ENCODE measurements at regions not wholly inside any gene's neighbourhood (a gene's known extent, or its start where the extent isn't known, plus 50 kb on each side); places are given as distances from the start of the nearest gene placed in this dataset.
"Not testable (repeated sequence)": the region's sequence is repeated elsewhere in the genome, so short reads cannot be mapped to it uniquely, and the experiment has no call there.

DNA sequence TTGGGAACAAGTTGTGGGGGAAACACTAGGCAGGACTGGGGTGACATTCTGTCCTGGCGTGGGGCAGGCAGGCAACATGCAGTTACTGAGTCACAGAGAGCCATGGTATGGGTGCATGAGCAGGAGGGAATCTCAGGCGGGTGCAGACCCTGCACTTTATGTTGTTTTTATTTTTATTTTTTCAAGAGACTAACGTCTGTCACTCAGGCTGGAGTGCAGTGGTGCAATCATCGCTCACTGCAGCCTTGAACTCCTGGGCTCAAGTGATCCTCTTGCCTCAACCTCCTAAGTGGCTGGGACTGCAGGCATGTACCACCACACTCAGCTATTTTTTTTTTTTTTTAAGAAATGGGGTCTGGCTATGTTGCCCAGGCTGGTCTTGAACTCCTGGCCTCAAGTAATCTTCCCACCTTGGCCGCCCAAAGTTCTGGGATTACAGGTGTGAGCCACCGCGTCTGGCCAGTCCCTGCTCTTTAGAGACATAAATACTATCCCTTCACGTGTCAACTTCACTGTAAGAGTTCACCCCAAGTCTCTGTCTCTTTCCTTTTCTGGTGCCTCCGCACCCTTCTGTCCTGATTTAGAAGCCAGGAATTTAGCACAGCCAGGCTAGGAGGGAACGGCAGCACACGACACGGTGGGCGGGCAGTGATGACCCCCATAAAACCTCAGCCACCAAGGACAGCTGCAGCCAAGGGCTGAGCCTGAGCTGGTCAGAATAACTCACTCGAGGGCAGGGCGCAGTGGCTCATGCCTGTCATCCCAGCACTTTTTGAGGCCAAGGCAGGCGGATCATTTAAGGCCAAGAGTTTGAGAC is 72.8 kb upstream of the IQSEC1 start:
- Histone ChIP-seq H3K9me3 (replicated peaks) (no peaks in the 10 kb centered on the region), H3K4me3 (no peak overlapping the region), H3K36me3 (no peaks in the 10 kb centered on the region), H3K27me3 (no peaks in the 10 kb centered on the region), H3K4me1 (no peaks in the 10 kb centered on the region), H3K27ac (no peak overlapping the region)
- no peak for DNase-seq

DNA sequence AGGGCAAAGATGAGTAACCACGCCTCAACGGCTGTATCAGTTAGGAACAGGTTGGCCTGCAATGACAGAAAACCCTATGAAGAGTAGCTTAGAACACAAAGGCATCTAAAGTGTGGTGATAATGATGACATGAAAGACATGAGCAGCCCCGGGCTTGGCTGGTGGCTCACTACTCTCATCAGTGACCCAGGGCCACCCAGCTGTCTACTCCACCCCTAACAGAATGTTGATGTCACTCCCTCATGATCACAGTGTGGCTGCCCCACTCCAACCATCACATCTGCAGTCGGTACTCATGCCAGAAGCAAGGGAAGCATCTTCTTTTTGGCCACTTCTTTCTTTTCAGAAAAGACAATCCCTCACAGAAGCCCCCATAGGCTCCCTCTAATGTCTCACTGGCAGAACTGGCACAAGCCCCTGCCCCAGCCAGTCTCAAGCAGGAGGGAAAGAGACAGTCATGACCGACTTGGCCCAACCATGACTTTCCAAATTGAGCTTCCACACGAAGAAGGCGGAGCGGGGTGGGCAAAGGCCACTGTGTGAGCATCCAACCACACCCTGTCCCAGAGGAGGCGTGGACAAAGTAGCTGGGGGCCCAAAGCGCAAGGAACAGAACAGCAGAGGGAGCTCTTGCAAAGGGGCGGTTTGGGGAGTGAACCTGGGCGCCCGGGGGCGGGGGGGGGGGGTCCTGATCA is 72.0 kb upstream of the IQSEC1 start:
- H3K27ac ChIP-seq: no peak overlapping the region
- no peaks in the 10 kb centered on the region for H3K4me1 ChIP-seq
- DNase-seq: no peak
- H3K9me3 ChIP-seq (replicated peaks): no peaks in the 10 kb centered on the region
- H3K4me3 ChIP-seq: no peak overlapping the region
- H3K27me3 ChIP-seq: 0 out of 2 replicates have a peak, but pooled peaks cover 4% of the 10 kb centered on the region
- no peaks in the 10 kb centered on the region for H3K36me3 ChIP-seq

DNA sequence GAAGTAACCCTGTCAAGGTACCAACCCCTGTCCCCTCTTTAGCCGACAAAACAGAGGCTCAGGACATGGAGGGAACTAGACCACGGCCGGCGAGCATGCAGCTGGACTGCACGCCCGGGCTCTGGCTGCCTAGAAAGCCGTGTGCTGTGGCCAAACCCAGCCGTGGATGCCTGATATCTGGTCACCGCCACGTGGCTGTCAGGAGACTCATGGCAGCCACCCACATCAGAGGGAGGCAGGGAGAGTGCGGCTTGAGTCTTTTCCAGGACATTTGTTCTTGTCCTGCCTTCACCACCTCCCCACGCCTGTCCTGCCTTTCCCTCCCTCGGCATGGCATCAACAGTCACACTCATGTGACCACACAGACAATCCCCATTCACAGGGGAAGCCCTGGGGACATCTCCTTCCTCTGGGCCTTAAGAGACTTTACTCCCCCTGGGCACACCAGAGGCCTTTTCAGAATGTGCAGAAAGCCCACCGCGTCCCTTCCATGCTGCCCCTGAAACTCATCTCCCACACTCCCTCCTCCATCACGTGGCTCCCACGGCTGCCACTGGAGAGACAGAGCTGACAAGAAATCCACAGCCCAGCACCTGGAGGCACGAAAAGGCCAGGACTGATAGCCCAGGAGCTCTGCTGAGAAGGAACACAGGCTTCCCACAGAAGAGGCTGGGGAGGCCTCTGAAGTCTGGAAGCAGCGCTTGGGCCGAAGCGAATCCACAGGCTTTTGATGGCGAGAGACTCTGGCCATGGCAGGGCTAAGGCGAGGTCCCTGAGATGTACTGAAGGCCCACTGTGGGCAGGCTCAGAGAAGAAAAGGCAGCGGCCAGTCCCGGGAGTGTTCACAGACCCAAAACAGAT is 71.2 kb upstream of the IQSEC1 start:
- H3K36me3 ChIP-seq: no peaks in the 10 kb centered on the region
- no peak for DNase-seq
- 0 out of 2 replicates have a peak, but pooled peaks cover 5% of the 10 kb centered on the region for H3K27me3 ChIP-seq

DNA sequence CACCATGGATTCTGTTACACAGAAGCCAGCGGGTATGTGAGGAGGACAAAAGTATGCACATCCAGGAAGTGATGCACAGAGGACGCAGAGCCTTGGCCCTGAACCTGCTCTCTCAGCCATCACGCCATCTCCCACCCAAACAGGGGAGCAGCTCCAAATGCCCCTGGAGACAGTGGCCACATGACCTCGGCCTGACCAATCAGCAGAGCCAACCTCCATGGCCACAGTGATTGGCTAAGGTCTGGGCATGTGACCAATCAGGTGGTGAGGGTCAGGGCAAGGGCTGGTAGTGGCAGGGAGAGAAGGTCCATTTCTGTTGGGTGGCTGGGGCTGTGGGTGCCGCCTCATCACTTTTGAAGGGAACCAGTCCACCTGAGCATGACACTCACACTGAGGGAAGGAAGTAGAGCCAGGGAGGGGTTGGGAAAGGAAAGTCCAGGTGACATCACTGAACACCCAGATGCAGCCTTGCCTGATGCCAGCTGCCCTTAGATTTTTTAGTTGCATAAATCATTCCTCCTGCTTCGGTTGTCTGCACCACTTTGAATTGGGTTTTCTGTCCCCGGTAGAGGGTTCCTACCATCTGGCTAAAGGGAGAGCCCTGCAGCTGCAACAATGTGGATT is 70.3 kb upstream of the IQSEC1 start:
- no peak for DNase-seq
- no peak overlapping the region for H3K27ac ChIP-seq
- H3K4me3 ChIP-seq: no peak overlapping the region
- H3K27me3 ChIP-seq: 0 out of 2 replicates have a peak, but pooled peaks cover 5% of the 10 kb centered on the region
- H3K9me3 ChIP-seq (replicated peaks): no peaks in the 10 kb centered on the region
- no peaks in the 10 kb centered on the region for H3K4me1 ChIP-seq
- H3K36me3 ChIP-seq: no peaks in the 10 kb centered on the region

More for the DNA sequence above, 71.2 kb upstream of the IQSEC1 start:
- no peak overlapping the region for H3K27ac ChIP-seq
- no peak overlapping the region for H3K4me3 ChIP-seq
- H3K4me1 ChIP-seq: no peaks in the 10 kb centered on the region
- no peaks in the 10 kb centered on the region for H3K9me3 ChIP-seq (replicated peaks)

DNA sequence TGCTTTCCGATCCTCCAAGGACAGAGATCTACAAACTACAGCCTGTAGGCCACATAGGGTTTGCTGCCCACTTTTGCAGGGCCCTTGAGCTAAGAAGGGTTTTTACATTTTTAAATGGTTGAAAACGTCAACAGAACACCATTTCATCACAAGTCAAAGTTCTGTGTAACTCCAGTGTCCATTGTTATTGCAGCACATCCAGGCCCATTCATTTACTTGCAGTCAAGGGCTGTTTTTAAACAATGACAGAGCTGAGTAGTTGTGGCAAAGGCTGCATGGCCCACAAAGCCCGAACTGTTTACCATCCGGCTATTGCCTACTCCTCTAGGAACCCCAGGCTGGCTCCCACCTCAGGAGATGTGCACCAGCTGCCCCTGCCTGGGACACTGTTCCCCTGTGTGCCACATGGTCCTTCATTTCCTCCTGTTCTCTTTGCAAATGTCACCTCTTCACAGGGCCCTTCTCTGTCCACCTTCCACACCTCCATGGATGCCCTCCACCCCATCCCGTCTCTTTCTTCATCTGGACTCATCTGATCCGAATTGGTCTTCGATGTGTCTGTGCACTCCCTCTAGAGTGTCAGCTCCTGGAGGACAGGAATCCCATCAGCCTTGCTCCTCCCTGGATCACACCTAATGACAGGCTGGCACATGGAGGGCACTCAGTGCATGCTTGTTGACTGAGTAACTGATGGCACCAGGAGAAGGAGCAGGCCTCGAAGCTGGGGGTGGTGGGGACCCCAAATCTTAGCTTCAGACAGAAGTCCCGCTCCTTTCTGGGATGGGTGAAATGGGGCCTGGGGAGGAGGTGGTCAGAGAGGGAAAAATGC is 69.5 kb upstream of the IQSEC1 start:
- no peak for DNase-seq

DNA sequence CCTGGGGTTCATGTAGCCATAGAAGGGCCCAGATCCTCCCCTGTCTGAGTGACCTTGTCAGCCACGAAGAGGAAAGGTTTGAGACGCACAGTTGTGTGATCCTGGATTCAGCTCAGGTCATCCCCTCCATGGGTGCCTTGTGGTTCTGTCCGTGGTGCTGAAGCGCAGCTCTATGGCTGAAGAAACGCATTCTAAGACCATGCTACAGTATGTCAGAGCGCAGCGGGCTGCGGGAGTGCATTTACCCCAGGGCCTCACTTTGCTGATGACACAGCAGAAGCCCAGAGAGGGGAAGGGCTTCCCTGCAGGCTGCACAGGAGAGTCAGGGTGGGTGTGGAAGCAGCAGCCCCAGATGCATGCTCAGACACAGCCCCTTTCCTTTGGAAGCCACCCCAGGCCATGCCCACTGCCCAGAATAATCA is 68.8 kb upstream of the IQSEC1 start:
- DNase-seq: peak; percentile 60 to 71

More for the DNA sequence above, 69.5 kb upstream of the IQSEC1 start:
- H3K4me3 ChIP-seq: no peak overlapping the region
- peaks cover 10% of the 10 kb centered on the region; the same call in 1 of the 2 replicates for H3K27me3 ChIP-seq
- H3K27ac ChIP-seq: no peak overlapping the region
- no peaks in the 10 kb centered on the region for H3K4me1 ChIP-seq
- no peaks in the 10 kb centered on the region for H3K9me3 ChIP-seq (replicated peaks)
- H3K36me3 ChIP-seq: no peaks in the 10 kb centered on the region

DNA sequence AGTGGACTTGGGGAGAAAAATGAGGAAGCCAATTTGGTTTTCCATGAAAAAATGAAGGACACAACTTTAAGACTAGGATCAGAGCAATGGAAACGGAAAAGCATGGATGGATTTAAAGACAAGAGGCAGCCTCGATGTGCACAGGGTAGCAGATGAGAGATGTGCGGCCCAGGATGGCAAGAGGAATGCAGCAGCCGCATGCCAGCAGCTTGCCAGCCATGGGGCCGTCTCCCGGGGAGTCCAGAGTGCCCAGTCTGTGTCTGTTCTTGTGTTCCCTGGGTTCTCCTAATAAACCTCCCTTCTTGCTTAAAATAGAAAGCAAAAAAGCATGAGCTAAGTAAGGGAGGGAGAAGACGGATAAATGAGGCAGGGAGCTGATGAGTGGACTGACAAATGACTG is 68.0 kb upstream of the IQSEC1 start:
- H3K27me3 ChIP-seq: peaks cover 14% of the 10 kb centered on the region
- H3K9me3 ChIP-seq (replicated peaks): no peaks in the 10 kb centered on the region
- no peak for DNase-seq
- H3K27ac ChIP-seq: no peak overlapping the region
- no peaks in the 10 kb centered on the region for H3K36me3 ChIP-seq
- H3K4me3 ChIP-seq: no peak overlapping the region
- H3K4me1 ChIP-seq: no peaks in the 10 kb centered on the region

More for the DNA sequence above, 68.8 kb upstream of the IQSEC1 start:
- H3K4me1 ChIP-seq: no peaks in the 10 kb centered on the region
- no peak overlapping the region for H3K27ac ChIP-seq
- peaks cover 11% of the 10 kb centered on the region for H3K27me3 ChIP-seq
- no peaks in the 10 kb centered on the region for H3K9me3 ChIP-seq (replicated peaks)
- H3K4me3 ChIP-seq: no peak overlapping the region
- no peaks in the 10 kb centered on the region for H3K36me3 ChIP-seq

DNA sequence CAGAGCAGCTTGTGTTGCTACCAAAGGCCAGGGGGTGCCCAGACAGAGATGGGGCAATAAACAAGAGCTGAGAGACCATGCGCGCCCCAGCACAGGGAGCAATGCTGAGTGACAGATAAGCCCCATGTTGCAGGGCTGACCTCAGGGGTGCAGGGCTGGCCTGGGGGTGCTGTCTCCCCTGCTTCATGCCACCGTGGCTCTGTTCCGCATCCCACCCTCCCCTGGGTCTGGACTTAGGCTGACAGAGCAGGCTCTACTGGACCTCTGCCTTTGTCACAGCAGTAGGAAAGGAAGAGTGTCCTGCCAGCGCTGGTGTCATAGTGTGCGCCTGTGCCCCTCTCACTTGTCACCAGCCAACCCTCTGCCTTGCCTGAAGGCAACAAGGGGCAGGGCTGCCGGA is 67.4 kb upstream of the IQSEC1 start:
- no peak for DNase-seq
- Histone ChIP-seq H3K36me3 (no peaks in the 10 kb centered on the region), H3K27me3 (peaks cover 14% of the 10 kb centered on the region), H3K9me3 (replicated peaks) (no peaks in the 10 kb centered on the region), H3K4me3 (no peak overlapping the region), H3K4me1 (no peaks in the 10 kb centered on the region), H3K27ac (no peak overlapping the region)

DNA sequence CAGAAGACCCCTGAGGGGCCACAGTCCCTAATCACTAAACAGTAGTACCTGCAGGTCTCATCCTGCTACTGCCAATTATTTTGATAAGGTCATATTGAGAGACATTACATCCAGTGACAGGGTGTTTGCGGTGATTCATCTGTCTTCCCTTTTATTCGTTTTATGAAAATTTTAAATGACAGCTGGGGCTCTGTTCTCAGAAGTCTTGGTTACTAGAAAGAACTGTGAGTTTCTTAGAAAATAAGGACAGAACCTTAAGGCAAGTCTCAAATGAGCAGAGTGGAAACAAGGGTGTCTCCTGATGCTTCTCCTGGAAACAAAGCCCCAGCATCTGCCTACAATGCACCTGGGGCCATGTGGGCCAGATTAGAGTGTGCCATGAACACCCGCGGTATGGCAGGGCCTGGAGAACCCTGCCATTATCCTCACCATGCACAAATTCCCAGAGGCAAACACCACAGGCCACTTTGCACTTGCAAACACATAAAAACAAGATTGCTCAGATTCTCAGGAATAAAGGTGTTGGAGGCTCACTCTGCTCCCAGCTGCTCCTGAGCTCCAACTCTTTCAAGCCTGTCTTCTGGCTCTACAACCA is 66.3 kb upstream of the IQSEC1 start:
- Histone ChIP-seq H3K36me3 (no peaks in the 10 kb centered on the region), H3K27me3 (peaks cover 14% of the 10 kb centered on the region), H3K27ac (no peak overlapping the region), H3K4me3 (no peak overlapping the region), H3K9me3 (replicated peaks) (no peaks in the 10 kb centered on the region), H3K4me1 (no peaks in the 10 kb centered on the region)
- DNase-seq: no peak

DNA sequence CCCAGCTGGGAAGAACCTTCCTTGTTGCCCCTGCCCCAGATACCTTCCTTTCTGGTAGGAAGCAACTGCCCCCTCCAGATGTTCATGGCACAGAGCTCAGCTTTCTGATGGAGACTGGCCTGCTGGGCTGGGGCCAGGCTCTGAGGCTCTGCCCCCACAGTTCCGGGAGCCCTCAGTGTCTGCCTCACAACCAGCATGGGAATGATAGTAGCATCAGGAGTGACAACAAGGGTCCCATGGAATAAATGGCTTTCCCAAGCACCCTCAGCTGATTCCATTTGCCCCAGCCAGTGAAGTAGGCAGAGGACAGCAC is 65.6 kb upstream of the IQSEC1 start:
- DNase-seq: no peak

DNA sequence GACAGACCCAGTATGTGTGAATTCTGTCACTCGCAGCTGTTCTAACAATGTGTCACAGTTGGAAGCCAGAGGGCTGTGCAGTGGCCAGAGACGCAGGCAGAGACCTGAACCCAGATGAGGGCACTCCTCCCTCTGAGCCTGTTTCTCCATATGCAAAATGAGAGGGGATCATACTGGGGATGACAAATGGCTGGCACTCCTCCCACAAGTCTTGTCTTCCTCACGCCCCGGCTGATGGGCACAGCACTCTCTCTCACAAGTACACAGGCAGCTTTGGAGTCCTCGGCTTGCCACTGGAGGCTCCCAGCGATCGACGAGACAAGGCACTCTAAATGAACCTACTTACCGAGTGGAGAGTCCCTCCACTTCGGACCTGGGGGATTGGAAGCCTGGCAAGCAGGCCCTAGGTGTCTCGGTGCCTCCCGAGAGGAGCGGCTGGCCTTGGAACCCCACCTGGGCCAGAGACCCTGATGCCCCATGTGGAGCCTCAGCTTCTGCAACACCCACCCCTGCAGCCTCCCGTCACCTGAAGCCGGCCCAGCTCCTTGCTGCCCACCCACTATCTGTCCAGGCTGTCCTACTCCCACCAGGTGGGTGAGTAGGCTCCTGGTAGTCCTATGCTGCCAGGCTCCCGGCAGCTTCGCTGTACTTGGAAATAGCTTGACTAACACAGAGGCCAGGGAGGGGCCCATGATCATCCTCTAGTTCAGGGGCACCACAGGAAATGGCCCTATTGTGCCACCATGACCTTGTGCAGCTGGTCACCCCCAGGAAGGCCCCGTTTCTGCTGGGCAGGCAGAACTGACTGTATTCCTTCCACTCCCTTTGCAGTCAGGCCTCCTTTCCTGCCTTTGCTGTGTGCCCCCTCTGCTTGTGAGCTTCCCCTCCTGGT is 65.0 kb upstream of the IQSEC1 start:
- no peak overlapping the region for H3K27ac ChIP-seq
- no peaks in the 10 kb centered on the region for H3K36me3 ChIP-seq
- no peak for DNase-seq
- peaks cover 16% of the 10 kb centered on the region for H3K27me3 ChIP-seq
- H3K4me1 ChIP-seq: no peaks in the 10 kb centered on the region
- no peak overlapping the region for H3K4me3 ChIP-seq
- no peaks in the 10 kb centered on the region for H3K9me3 ChIP-seq (replicated peaks)

More for the DNA sequence above, 65.6 kb upstream of the IQSEC1 start:
- no peaks in the 10 kb centered on the region for H3K4me1 ChIP-seq
- no peak overlapping the region for H3K4me3 ChIP-seq
- H3K27ac ChIP-seq: no peak overlapping the region
- peaks cover 14% of the 10 kb centered on the region for H3K27me3 ChIP-seq
- H3K9me3 ChIP-seq (replicated peaks): no peaks in the 10 kb centered on the region
- no peaks in the 10 kb centered on the region for H3K36me3 ChIP-seq

DNA sequence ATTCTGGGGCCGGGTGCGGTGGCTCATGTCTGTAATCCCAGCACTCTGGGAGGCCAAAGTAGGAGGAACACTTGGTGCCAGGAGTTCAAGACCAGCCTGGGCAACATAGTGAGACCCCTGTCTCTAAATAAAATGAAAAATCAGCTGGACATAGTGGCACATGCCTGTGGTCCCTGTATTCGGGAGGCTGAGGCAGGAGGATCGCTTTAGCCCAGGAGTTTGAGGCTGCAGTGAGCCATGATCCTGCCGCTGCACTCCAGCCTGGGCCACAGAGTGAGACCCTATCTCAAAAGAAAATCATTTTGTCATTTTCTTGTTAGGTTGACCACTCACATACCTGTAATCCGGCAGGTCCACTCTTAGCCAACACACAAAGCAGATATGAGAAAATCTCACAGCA is 63.6 kb upstream of the IQSEC1 start:
- not testable (repeated sequence) for H3K9me3 ChIP-seq (replicated peaks); DNase-seq; H3K36me3 ChIP-seq; H3K27ac ChIP-seq; H3K4me3 ChIP-seq; H3K4me1 ChIP-seq
- peaks cover 16% of the 10 kb centered on the region for H3K27me3 ChIP-seq

DNA sequence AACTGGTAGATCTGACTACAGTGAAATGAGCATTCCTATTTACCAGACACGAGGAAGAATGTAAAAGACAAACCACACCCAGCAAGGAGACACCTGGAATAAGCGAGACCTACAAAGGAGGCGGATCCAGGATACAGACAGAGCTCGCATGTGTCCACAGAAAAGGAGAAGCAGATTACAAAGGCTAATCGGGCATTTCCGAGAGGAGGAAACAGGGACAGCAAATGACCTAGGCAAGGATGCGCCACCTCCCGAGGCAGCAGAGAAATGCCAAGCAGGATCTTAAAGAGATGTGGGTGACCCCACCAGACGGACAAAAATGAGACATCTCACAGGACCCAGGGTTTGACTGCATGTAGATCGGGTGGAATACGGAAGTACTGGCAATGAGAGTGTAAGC is 63.2 kb upstream of the IQSEC1 start:
- Histone ChIP-seq H3K27me3 (peaks cover 16% of the 10 kb centered on the region), H3K9me3 (replicated peaks) (no peaks in the 10 kb centered on the region), H3K4me1 (no peaks in the 10 kb centered on the region), H3K4me3 (no peak overlapping the region), H3K36me3 (no peaks in the 10 kb centered on the region), H3K27ac (no peak overlapping the region)
- no peak for DNase-seq
